HuH-7.5 (cell line): ENCODE measurements at regions not wholly inside any gene's neighbourhood (a gene's known extent, or its start where the extent isn't known, plus 50 kb on each side); places are given as distances from the start of the nearest gene placed in this dataset.
"Not testable (repeated sequence)": the region's sequence is repeated elsewhere in the genome, so short reads cannot be mapped to it uniquely, and the experiment has no call there.

Experiments
- DNase-seq: peaks from one replicate; pipeline ENCODE4 v3.0.0; 2011; ENCODE audit warnings: low spot score

- DNase-seq, result not testable (repeated sequence)
Observed at GRCh38 chr1:221530159-221530558, 211.7 kb downstream of the DUSP10 start.

- DNase-seq, result no peak
Observed at GRCh38 chr1:221530791-221531190, 211.1 kb downstream of the DUSP10 start.

- no peak for DNase-seq
Observed at GRCh38 chr1:221532071-221532773, 209.7 kb downstream of the DUSP10 start.

- DNase-seq, result no peak
Observed at GRCh38 chr1:221541296-221541695, 200.6 kb downstream of the DUSP10 start.

- no peak for DNase-seq
Observed at GRCh38 chr1:221543529-221544120, 198.3 kb downstream of the DUSP10 start.

GRCh38 chr1:221548942-221549341 lies 192.9 kb downstream of the DUSP10 start:
- no peak for DNase-seq

- DNase-seq, result no peak
Observed at GRCh38 chr1:221549815-221550214, 192.1 kb downstream of the DUSP10 start.

GRCh38 chr1:221552792-221553191 lies 189.1 kb downstream of the DUSP10 start:
- not testable (repeated sequence) for DNase-seq

GRCh38 chr1:221555689-221556433 lies 186.0 kb downstream of the DUSP10 start:
- DNase-seq, result no peak

GRCh38 chr1:221556435-221556834 lies 185.5 kb downstream of the DUSP10 start:
- DNase-seq, result no peak

- DNase-seq, result no peak
Observed at GRCh38 chr1:221557013-221557412, 184.9 kb downstream of the DUSP10 start.

- no peak for DNase-seq
Observed at GRCh38 chr1:221558396-221558795, 183.5 kb downstream of the DUSP10 start.

- no peak for DNase-seq
Observed at GRCh38 chr1:221559911-221560310, 182.0 kb downstream of the DUSP10 start.

- no peak for DNase-seq
Observed at GRCh38 chr1:221562542-221563475, 179.1 kb downstream of the DUSP10 start.

- no peak for DNase-seq
Observed at GRCh38 chr1:221563476-221563921, 178.4 kb downstream of the DUSP10 start.

- DNase-seq, result no peak
Observed at GRCh38 chr1:221564891-221565290, 177.0 kb downstream of the DUSP10 start.

- DNase-seq, result no peak
Observed at GRCh38 chr1:221565711-221566110, 176.2 kb downstream of the DUSP10 start.

GRCh38 chr1:221567859-221568507 lies 173.9 kb downstream of the DUSP10 start:
- DNase-seq, result no peak

GRCh38 chr1:221573756-221574155 lies 168.1 kb downstream of the DUSP10 start:
- DNase-seq, result no peak

GRCh38 chr1:221574529-221574928 lies 167.4 kb downstream of the DUSP10 start:
- DNase-seq, result no peak

- no peak for DNase-seq
Observed at GRCh38 chr1:221575605-221576004, 166.3 kb downstream of the DUSP10 start.
